HG03175 (cell line): ENCODE measurements at regions not wholly inside any gene's neighbourhood (a gene's known extent, or its start where the extent isn't known, plus 50 kb on each side); places are given as distances from the start of the nearest gene placed in this dataset.
"Not testable (repeated sequence)": the region's sequence is repeated elsewhere in the genome, so short reads cannot be mapped to it uniquely, and the experiment has no call there.

ENCODE experiments used
- ATAC-seq: cut with Tn5 transposase; IDR thresholded peaks from one replicate; pipeline ENCODE4 v1.9.1; 2021; ENCODE audit warnings: mild to moderate bottlenecking, moderate library complexity; ENCODE audit not compliant: unreplicated experiment

DNA sequence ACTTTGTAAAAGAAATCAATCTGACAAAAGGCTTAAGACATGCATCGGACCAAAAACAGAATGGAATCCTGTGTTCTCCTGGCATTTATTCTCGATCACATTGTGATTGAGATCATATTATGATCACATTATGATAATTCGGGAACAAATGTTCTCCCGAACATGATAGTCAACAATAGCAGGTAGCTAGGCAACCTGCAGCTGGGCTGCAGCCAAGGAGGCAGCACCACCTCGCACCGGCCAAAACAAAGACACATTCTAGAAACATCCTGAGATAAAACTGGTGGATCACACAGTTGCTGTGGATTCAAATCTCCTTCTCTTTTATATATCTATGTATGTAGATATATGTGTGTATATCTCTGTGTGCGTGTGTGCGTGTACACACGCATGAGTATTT lies 480.6 kb upstream of the CYLC2 start:
- ATAC-seq = no peak

DNA sequence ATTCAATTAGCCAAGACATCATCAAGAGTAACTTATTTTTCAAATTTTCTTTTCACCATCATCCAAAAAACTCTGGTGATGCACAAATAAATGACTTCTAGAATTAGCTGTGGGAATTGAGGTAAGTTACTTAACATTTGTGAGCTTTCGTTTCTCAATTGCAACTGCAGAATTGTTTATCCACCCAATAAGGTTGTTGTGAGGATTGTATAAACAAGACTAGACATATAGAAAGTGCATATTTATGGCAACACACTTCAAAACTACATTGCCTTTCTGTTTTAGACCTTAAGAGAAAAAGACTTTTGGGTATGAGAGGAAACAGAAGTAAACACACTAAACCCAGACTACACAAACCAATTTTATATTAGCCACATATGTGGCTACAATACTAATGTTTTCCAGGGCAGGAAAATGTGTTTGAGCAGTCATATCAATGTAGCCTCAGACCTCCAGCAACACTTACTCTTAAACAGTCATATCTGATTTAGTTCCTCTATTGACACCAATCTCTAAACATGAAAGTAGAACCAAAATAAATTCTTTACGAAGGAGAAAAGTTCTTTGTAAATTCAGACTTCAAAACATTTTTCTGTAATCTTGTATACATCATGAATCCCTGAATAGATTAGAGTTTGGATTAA lies 488.0 kb upstream of the CYLC2 start:
- no peak for ATAC-seq

DNA sequence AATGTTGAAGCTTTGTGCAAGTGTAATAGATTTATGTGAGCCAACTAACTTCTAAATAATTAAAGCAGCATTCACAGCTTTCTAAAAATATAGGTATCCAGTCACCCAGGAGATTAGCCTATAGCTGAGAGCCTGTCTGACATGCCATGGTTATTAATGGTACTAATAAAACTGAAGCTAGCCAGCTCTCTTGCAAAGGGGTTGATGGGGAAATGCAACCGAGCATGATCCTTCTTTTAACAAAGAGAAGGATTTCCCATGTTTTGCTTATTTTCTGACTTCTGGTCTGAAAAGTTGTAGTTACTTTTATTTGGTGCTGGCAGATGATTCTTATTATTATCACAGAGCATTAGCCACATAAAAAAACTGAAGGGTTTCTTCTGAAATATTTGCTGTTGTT lies 488.7 kb upstream of the CYLC2 start:
- ATAC-seq = no peak

- ATAC-seq = peak; percentile 61
Measured at GRCh38 chr9:102499468-102499867, 495.7 kb upstream of the CYLC2 start.

- no peak for ATAC-seq
Measured at GRCh38 chr9:102497709-102498108, 497.4 kb upstream of the CYLC2 start.

DNA sequence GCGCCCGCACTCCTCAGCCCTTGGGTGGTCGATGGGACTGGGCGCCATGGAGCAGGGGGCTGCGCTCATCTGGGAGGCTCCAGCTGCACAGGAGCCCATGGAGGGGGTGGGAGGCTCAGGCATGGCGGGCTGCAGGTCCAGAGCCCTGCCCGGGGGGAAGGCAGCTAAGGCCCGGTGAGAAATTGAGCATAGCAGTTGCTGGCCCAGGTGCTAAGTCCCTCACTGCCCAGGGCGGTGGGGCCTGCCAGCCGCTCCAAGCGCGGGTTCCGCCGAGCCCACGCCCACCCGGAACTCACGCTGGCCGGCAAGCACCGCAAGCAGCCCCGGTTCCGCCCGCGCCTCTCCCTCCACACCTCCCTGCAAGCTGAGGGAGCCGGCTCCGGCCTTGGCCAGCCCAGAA lies 508.2 kb upstream of the CYLC2 start:
- not testable (repeated sequence) for ATAC-seq

GRCh38 chr9:102483651-102484050 lies 511.5 kb upstream of the CYLC2 start:
- no peak for ATAC-seq

DNA sequence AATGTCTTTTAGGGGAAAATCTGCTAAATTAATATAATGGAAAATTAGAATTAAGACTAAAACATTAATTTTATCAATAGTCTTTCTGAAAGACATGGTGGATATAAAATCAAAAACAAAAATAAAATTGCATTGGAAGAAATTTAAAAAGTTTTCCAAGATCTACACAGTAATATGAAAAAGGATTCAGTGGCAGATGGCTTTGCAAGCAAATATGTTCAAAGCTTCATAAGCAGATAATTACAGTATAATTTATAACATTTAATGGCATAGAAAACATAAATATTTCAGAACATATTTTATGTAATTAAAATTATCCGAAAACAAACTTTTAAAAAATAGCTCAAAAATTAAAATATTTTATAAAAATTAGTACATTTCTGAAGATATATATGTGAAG lies 512.4 kb upstream of the CYLC2 start:
- no peak for ATAC-seq

- no peak for ATAC-seq
Measured at GRCh38 chr9:102479191-102479590, 515.9 kb upstream of the CYLC2 start.

DNA sequence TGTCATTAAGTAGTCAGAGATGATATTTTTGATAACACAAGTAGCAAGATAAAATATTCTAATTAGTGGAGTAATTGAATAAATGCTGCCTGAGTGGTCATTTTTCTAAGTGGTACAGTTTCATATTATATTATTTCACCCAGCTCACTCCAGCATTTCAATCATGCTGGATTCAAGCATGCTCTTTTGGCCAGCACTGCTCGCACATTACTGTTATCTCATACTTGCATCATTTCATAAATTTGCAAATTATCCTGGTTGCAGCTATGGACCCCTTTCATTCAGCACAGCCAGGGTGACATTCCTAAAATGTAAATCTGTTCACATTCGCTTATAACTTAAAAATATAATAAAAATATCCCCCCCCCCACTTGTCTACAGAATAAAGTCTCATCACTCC lies 520.8 kb upstream of the CYLC2 start:
- ATAC-seq = no peak

DNA sequence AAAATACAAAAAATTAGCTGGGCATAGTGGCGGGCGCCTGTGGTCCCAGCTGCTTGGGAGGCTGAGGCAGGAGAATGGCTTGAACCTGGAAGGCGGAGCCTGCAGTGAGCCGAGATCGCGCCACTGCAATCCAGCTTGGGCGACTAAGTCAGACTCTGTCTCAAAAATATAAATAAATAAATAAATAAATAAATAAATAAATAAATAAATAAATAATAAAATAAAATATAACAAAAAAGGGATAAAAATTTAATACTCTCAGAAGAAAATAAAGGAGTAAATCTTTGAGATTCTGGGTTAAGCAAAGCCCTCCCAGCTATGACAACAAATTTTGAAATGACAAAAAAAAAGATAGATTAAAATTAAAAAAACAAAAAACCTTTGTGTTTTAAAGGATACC lies 525.7 kb upstream of the CYLC2 start:
- ATAC-seq = not testable (repeated sequence)

GRCh38 chr9:102461156-102461819 lies 533.8 kb upstream of the CYLC2 start:
- ATAC-seq = no peak

GRCh38 chr9:102459828-102460227 lies 535.3 kb upstream of the CYLC2 start:
- no peak for ATAC-seq

- ATAC-seq = no peak
Measured at GRCh38 chr9:102456562-102456961, 538.6 kb upstream of the CYLC2 start.

- no peak for ATAC-seq
Measured at GRCh38 chr9:102445906-102446305, 549.2 kb upstream of the CYLC2 start.

GRCh38 chr9:102445181-102445747 lies 549.9 kb upstream of the CYLC2 start:
- no peak for ATAC-seq

GRCh38 chr9:102439583-102439982 lies 555.5 kb upstream of the CYLC2 start:
- no peak for ATAC-seq

DNA sequence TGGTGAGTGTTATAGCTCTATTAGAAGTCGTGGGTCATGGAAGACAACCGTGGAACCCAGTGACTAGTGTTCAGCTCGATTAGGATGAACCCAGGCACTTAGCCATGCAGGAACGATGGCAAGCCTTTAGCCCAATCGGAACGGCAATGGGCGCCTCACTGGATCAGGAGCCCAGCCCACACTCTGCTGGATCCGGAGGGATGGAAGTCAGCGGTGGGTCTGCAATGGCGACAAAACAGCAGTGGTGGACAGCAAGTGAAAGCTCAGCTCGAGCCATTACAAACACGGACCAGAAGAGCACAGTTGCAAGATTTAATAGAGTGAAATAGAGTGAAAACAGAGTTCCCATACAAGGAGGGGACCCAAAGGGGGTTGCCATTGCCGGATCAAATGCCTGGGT lies 558.5 kb upstream of the CYLC2 start:
- not testable (repeated sequence) for ATAC-seq

DNA sequence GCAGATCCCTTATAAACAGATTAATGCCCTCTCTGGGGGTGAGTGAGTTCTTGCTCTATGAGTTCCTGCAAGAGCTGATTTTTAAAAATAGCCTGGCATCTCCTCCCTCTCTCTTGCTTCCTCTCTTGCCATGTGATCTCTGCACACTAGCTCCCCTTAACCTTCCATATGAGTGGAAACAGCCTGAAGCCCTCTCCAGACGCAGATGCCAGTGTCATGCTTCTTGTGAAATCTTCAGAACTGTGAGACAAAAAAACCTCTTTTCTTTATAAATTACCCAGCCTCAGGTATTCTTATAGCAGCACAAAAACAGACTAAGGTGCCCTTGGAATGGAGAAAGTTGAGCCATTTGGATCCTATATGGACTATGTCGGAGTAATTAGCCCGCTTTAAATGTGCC lies 559.7 kb upstream of the CYLC2 start:
- no peak for ATAC-seq

DNA sequence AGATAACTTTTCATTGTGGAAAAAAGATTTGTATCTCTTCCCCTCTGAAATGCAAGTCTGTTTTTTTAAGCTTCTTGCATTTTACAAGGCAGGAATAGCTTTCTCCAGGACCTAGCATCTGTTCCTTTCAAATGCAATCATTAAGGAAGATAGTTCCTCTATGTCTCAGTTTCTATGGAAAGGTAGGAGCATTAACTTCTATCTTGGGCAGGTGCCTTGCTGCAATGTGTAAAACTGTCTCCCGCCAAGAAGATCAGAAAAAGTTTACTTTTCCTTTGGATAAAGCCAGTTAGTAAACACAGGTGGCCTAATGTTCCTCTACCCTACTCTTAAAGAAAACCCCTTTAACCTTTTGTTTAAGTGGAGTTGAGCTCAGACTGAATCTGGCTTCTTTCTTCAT lies 560.6 kb upstream of the CYLC2 start:
- ATAC-seq = no peak

DNA sequence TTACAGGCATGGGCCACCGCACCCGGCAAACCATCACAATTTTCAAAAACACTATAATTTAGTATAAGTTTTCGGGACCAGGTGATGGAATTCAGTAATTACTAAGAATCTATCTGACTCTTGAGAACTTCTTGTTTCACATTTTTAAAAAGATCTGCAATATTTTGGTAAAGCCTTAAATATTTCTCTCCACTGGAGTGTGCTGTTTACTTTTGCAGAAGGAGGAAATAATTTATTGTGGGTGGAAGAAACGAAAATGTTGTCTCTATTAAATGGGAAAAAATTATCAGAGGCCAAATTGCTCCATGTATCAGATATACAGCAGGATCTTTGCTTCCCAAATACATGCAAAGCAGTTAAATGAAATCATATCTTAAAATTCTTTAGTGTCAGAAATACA lies 566.8 kb upstream of the CYLC2 start:
- ATAC-seq = no peak

DNA sequence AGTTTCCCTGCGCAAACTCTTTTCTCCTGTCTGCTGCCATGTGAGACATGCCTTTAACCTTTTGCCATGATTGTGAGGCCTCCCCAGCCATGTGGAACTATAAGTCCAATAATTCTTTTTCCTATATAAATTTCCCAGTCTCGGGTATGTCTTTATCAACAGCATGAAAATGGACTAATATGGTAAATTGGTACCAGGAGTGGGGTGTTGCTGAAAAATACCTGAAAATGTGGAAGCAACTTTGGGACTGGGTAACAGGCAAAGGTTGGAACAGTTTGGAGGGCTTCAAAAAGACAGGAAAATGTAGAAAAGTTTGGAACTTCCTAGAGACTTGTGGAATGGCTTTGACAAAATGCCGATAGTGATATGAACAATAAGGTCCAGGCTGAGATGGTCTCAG lies 578.9 kb upstream of the CYLC2 start:
- ATAC-seq = not testable (repeated sequence)
